ENCODE measurements at regions not wholly inside any gene's neighbourhood (a gene's known extent, or its start where the extent isn't known, plus 50 kb on each side); places are given as distances from the start of the nearest gene placed in this dataset.
"Not testable (repeated sequence)": the region's sequence is repeated elsewhere in the genome, so short reads cannot be mapped to it uniquely, and the experiment has no call there.

GRCh38 chr4:33930497-33930896, 2313.8 kb downstream of the ARAP2 start:
- no peak for DNase-seq (ENCODE audit: low spot score)

DNA sequence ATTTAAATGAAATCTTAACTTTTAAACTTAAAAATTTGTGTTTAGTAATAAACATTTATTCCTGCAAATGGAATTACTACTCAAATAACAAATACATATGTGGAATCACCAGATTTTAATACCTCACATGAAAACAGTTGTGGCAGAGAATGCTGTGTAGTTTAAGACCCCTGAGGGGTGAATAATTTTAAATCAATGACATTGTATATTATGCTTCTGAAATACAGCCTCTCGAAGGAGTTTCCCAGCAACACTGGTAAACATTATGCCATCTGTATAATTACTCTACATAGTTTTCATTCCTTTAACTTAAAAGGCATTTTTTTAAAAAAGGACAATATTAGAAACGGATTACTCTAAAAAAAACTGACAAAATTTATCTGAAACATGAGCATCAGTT, 2313.3 kb downstream of the ARAP2 start:
- DNase-seq (ENCODE audit: low spot score), result no peak

GRCh38 chr4:33940281-33940680, 2304.0 kb downstream of the ARAP2 start:
- DNase-seq (ENCODE audit: low spot score), result no peak

- no peak for DNase-seq (ENCODE audit: low spot score)
These were observed 2302.5 kb downstream of the ARAP2 start for GRCh38 chr4:33941854-33942253.

GRCh38 chr4:33948921-33949320, 2295.4 kb downstream of the ARAP2 start:
- DNase-seq (ENCODE audit: low spot score), result no peak

GRCh38 chr4:33953848-33954247, 2290.5 kb downstream of the ARAP2 start:
- not testable (repeated sequence) for DNase-seq (ENCODE audit: low spot score)

GRCh38 chr4:33954759-33955158, 2289.6 kb downstream of the ARAP2 start:
- no peak for DNase-seq (ENCODE audit: low spot score)

- DNase-seq (ENCODE audit: low spot score), result no peak
These were observed 2284.8 kb downstream of the ARAP2 start for GRCh38 chr4:33959519-33959918.

DNA sequence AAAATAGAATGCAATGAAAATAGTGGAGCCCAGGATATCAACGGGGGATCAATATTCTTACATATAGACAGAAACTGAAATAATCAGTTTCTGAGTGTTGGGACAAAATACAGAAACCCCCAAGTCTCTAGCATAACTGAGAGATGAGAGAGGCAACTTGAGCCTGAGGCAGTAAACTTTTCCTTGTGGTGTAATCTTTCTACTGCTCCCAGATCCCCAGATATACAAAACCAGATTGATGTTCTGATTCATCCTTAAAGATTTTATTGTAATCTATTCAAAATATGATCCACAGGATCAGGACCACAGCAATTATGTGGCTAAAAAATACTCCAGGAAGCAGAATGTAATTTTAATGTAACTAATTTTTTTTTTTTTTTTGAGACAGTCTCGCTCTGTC, 2282.6 kb downstream of the ARAP2 start:
- no peak for DNase-seq (ENCODE audit: low spot score)

DNA sequence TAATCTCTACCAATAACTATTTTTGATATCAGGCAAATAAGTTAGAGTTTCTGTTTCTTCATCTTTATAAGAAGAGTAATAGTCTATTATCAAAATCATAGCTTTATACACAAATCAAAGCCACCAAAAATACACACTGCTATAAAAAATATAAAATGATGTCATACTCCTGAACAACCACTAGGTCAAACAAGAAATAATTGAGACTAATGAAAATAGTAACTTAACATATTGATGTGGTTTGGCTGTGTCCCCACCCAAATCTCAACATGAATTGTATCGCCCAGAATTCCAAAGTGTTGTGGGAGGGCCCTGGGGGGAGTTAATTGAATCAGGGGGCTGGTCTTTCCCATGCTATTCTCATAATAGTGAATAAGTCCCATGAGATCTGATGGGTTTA, 2277.5 kb downstream of the ARAP2 start:
- no peak for DNase-seq (ENCODE audit: low spot score)

- DNase-seq (ENCODE audit: low spot score), result no peak
These were observed 2270.0 kb downstream of the ARAP2 start for GRCh38 chr4:33974270-33974669.

GRCh38 chr4:33975995-33976394, 2268.3 kb downstream of the ARAP2 start:
- no peak for DNase-seq (ENCODE audit: low spot score)

DNA sequence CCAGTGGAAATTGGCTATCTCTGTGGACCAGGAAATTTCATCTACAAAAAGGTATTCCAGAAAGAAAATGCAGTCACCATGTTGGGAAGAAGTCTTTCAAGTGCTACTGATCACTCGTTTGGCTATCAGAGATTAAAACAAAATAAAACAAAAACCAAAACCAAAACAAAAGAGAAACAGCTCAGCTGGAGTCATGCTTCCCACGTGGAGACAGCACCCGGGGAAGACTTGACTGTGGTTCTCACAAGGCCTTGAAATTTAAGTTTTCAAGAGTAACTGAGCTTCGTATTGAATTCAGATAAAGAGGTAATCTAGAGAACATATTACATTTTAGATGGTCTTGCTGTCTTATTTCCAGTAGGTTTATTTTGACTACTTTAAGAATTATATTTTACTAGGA, 2264.5 kb downstream of the ARAP2 start:
- not testable (repeated sequence) for DNase-seq (ENCODE audit: low spot score)

GRCh38 chr4:33980361-33980760, 2264.0 kb downstream of the ARAP2 start:
- DNase-seq (ENCODE audit: low spot score), result no peak

- DNase-seq (ENCODE audit: low spot score), result no peak
These were observed 2254.4 kb downstream of the ARAP2 start for GRCh38 chr4:33989820-33990443.

DNA sequence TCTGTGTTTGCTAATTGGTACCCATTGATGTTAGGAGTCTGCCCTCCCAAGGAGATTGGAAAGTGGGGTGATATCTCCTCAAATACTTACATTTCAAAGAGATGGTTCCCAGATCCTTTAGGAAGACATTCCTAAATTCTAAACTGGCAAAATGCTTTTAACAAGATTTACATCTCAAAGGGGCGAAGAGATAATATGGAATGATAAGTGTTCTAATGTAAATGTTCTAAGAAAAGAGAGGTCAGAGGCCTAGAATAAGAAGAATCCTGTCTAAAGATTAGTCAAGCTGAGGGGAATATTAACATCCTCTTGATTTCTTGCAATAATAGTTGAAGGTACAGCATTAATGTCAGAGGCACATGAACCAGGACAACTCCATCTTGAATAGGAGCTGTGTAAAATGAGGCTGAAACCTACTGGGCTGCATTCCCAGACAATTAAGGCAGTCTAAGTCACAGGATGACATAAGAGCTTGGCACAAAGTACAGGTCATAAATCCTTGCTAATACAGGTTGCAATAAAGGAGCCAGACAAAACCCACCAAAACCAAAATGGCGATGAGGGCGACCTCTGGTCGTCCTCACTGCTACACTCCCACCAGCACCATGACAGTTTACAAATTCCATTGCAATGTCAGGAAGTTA, 2248.1 kb downstream of the ARAP2 start:
- DNase-seq (ENCODE audit: low spot score), result no peak

- no peak for DNase-seq (ENCODE audit: low spot score)
These were observed 2246.0 kb downstream of the ARAP2 start for GRCh38 chr4:33998291-33998690.

DNA sequence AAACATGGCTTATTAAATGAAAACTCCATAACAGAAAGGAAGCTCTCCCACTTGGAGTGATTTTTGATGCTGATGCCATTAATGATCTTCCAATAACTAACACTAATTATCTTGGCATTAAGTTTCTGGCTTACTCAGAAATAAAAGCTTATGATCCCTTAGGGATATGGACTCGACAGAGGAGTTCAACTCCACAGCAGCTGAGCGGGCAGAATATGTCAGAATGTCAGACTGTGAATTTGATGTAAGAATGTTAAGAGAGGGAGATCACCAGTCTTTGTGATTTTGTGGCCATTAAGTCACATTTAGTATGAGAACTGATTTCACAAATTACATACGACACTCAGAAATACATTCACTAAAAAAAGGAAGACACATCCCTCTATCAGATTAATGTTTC, 2244.0 kb downstream of the ARAP2 start:
- DNase-seq (ENCODE audit: low spot score), result no peak

DNA sequence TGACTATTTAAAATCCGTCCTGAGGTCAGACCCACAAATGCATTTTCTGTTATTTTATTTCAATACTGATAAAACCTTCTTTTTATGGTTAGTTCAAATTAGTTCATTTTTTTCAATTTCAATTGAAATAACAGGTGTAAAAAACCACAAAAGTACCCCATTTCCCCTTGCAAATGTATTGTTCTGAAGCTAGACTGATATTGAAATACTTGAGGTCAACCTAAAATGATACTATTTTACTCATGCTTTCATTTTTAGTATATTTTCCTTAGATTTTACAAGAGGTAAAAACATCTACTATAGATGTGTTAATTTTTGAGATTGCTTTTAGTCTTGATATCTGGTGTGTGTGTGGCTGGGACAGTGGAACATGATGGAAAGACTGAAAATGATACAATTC, 2237.8 kb downstream of the ARAP2 start:
- not testable (repeated sequence) for DNase-seq (ENCODE audit: low spot score)

- no peak for DNase-seq (ENCODE audit: low spot score)
These were observed 2234.4 kb downstream of the ARAP2 start for GRCh38 chr4:34009951-34010350.

DNA sequence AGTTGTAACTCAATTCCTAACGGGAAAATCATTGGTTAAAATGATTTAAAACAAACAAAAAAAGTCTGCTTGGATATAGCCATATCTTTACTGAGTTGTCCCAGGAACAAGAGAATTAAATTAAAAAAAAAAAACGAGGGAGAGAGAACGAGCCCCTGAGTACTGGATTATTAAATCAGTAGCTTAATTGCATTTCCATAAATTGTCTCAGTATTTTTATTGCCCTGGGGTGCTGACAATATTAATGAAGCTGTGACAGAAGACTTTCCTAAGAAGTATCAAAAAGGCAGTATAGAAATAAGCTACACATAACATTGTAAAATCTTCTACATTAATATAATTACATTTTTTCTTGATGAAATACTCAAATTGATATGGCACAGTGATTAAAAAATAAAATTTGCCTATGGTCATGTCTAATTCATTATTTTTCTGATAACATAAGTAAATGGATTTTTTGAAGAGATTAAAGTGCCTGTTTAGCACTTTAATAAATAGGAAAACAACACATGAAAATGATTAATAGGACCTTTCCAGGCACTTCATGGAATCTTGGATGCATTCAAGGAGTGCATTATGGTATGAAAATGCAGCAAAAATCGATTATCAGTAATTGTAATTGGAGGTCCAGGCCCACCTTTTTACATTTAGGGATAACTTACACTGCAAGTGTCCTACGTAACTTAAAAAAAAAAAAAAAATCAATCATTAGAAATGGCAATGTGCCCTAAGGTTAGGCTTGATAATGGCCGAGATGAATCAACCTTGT, 2233.4 kb downstream of the ARAP2 start:
- no peak for DNase-seq (ENCODE audit: low spot score)

- no peak for DNase-seq (ENCODE audit: low spot score)
These were observed 2209.1 kb downstream of the ARAP2 start for GRCh38 chr4:34035225-34035624.

DNA sequence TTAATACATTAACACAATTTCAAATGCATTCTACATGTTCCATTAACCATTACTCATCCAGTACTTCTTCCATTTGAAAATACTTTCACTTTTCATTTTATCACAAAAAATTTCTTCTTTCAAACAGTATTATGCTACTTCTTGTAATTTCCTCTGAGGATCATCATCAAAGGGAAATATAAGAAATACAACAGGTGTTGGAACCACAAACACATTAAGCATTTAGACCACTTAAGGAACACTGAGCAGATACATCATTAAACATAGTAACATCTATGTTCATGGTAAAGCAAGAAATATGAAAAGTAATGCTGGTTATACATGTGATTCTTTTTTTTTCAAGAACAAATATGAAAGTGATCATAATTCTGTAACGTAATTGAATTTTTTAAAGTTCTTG, 2207.0 kb downstream of the ARAP2 start:
- no peak for DNase-seq (ENCODE audit: low spot score)

All from COLO829 (cell line).